Upper lobe of right lung (tissue), 1 donor: ENCODE measurements at regions not wholly inside any gene's neighbourhood (a gene's known extent, or its start where the extent isn't known, plus 50 kb on each side); places are given as distances from the start of the nearest gene placed in this dataset.

ENCODE experiments used
- ATAC-seq: fragments of 200-7000 bp; cut with Tn5 transposase; one replicate; pipeline ENCODE4 v1.9.1; 2020; ENCODE audit warnings: mild to moderate bottlenecking, moderate library complexity
- DNase-seq: peaks from one replicate; pipeline ENCODE4 v3.0.0-alpha.2; 2020
- H3K27ac ChIP-seq: fragments of 200-600 bp; one replicate; pipeline ENCODE4 v1.8.0; 2022
- H3K27me3 ChIP-seq: fragments of 200-600 bp; one replicate; pipeline ENCODE4 v1.8.0; 2022; ENCODE audit warnings: mild to moderate bottlenecking
- H3K36me3 ChIP-seq: fragments of 200-600 bp; one replicate; pipeline ENCODE4 v1.8.0; 2022
- H3K4me1 ChIP-seq: fragments of 200-600 bp; one replicate; pipeline ENCODE4 v1.8.0; 2022
- H3K4me3 ChIP-seq: fragments of 200-600 bp; one replicate; pipeline ENCODE4 v1.8.0; 2022; ENCODE audit warnings: mild to moderate bottlenecking
- H3K9me3 ChIP-seq: fragments of 200-600 bp; one replicate; pipeline ENCODE4 v1.8.0; 2022
- CTCF ChIP-seq: fragments of 200-600 bp; IDR thresholded peaks from one replicate; pipeline ENCODE4 v1.8.0; 2022; ENCODE audit warnings: antibody characterized with exemption
- intact Hi-C: fragments of 100-400 bp; cut with DNase I; formaldehyde crosslinking; loops from one replicate; pipeline ENCODE4 v1.11.0; 2022
- donor health status: DM: no; HTN: yes; CAD: no; lungs with severe emphysema.

GRCh38 chr5:68659881-68660280 is 433.9 kb upstream of the SLC30A5 start:
- Histone ChIP-seq H3K9me3 (no peaks in the 10 kb centered on the region), H3K27ac (no peak overlapping the region), H3K36me3 (no peaks in the 10 kb centered on the region), H3K4me3 (no peak overlapping the region), H3K27me3 (no peaks in the 10 kb centered on the region), H3K4me1 (no peaks in the 10 kb centered on the region)
- intact Hi-C loops: no loop called here
- DNase-seq: no peak
- no peak for ATAC-seq
- TF ChIP-seq CTCF: no peak

DNA sequence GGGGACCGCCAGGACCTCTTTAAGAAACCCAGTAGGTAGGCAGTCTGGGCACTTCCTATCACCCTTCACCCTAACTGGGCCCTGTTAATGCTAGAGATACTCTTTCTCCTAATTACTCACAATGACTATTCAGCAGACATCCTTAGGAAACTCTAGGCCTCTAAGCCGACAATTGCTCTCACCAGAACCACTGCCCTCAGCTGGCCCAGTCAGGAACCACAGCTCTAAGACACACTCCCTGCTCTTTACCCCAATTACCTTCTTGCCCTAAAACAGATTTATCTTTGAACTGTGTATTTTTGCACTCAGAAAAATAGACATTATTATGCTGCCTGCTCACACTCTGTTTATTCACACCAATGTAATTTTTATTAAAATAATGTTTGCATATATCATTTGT is 432.6 kb upstream of the SLC30A5 start:
- intact Hi-C loops: no loop called here
- peak; percentile 32 for TF ChIP-seq CTCF
- Histone ChIP-seq H3K27me3 (no peaks in the 10 kb centered on the region), H3K4me3 (no peak overlapping the region), H3K4me1 (no peaks in the 10 kb centered on the region), H3K27ac (no peak overlapping the region), H3K9me3 (no peaks in the 10 kb centered on the region), H3K36me3 (no peaks in the 10 kb centered on the region)
- DNase-seq: no peak
- peak; percentile 43 for ATAC-seq

DNA sequence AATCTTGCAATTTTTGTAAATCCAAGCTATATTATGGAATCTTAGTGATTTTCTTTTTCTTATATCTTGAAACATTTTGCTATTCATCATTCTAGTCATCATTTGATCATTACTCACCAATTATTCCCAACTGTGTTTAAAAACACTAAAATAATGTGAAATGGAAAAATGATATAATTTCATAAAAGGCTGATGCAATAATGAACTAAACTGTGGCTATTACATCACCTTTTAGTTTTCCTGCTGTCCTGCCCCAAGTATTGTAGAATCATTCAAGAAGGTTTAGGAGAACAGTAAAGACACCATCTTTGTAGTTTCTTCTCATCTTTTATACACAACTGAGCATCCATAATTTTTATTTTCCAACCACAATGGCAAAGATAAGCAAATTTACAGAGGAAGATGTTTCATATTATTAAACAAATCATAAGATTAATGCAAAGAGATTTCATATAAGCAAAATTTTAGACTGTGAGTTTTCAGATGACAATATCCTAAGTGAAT is 431.0 kb upstream of the SLC30A5 start:
- no peaks in the 10 kb centered on the region for H3K4me1 ChIP-seq
- H3K4me3 ChIP-seq: no peak overlapping the region
- no peak for TF ChIP-seq CTCF
- no peaks in the 10 kb centered on the region for H3K36me3 ChIP-seq
- H3K27ac ChIP-seq: no peak overlapping the region
- DNase-seq: no peak
- no peaks in the 10 kb centered on the region for H3K9me3 ChIP-seq
- intact Hi-C loops: no loop called here
- no peaks in the 10 kb centered on the region for H3K27me3 ChIP-seq
- ATAC-seq: no peak

DNA sequence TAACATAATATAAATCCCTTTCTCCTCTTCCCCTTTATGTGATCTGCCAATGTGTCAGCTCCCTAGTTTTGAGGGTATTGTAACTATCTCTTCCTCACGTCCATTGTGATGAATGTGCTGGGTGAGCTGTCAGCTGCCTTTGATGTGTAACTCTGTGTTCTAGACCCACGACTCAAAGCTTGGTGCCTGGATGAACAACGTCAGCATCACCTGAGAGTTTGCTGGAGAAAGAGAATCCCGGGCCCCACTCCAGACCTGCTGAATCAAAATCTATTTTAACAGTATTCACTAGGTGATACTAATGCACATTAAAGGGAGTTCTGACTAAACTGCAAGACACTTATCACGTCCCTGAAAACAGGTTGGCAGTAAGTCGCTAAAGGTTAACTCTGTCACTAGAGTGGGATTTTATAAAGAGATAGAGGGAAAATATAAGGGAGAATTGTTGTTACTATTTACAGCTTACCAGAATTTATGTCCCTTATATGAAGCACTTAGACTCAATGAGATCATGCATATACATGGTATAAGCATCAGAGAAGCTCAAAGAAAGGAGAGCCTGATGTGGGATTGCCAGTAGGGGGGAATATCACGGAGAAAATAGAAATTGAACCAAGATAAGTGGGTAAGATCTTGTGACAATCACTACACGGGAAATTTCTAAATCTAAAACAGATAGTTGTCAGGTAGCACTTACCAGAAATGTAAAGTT is 423.8 kb upstream of the SLC30A5 start:
- Histone ChIP-seq H3K9me3 (no peaks in the 10 kb centered on the region), H3K27me3 (no peaks in the 10 kb centered on the region), H3K4me1 (no peaks in the 10 kb centered on the region), H3K4me3 (no peak overlapping the region), H3K27ac (no peak overlapping the region), H3K36me3 (no peaks in the 10 kb centered on the region)
- DNase-seq: no peak
- intact Hi-C loops: no loop called here
- no peak for TF ChIP-seq CTCF
- no peak for ATAC-seq

GRCh38 chr5:68673106-68673822 is 420.6 kb upstream of the SLC30A5 start:
- H3K4me1 ChIP-seq: no peaks in the 10 kb centered on the region
- no peak overlapping the region for H3K27ac ChIP-seq
- peak overlapping the region; percentile 24 for H3K4me3 ChIP-seq
- TF ChIP-seq CTCF: no peak
- intact Hi-C loops: no loop called here
- no peaks in the 10 kb centered on the region for H3K9me3 ChIP-seq
- no peak for DNase-seq
- no peaks in the 10 kb centered on the region for H3K27me3 ChIP-seq
- ATAC-seq: peak; percentile 22
- H3K36me3 ChIP-seq: no peaks in the 10 kb centered on the region
